ENCODE measurements at regions not wholly inside any gene's neighbourhood (a gene's known extent, or its start where the extent isn't known, plus 50 kb on each side); places are given as distances from the start of the nearest gene placed in this dataset.

- Histone ChIP-seq H2AFZ (ENCODE audit: low read length) (no peak overlapping the region), H3K9ac (ENCODE audit: low read depth, low read length, poor library complexity) (no peak overlapping the region), H3K18ac (ENCODE audit: low read length) (no peak overlapping the region), H3K23ac (ENCODE audit: low read depth, low read length, poor library complexity) (no peak overlapping the region), H3K27ac (replicated peaks; ENCODE audit: low read length) (no peak overlapping the region), H2BK120ac (ENCODE audit: low read depth, low read length) (no peak overlapping the region), H2BK12ac (ENCODE audit: low read length) (no peak overlapping the region), H3K36me3 (replicated peaks in 1 of 2; ENCODE audit: control insufficient read depth in 2 of 2, insufficient read depth in 2 of 2, low read length in 2 of 2) (no peaks in the 10 kb centered on the region), H2AK5ac (ENCODE audit: low read depth, low read length) (no peak overlapping the region), H2BK15ac (ENCODE audit: low read length) (no peak overlapping the region), H3K4me2 (ENCODE audit: insufficient read depth, low read length, poor library complexity, severe bottlenecking) (no peak overlapping the region), H2BK5ac (ENCODE audit: low read length) (no peak overlapping the region), H3K27me3 (ENCODE audit: control insufficient read depth in 3 of 3, insufficient read depth in 3 of 3, low read depth in 1 of 3, low read length in 3 of 3) (no peaks in the 10 kb centered on the region), H3K14ac (ENCODE audit: low read length) (no peak overlapping the region), H3K4me3 (ENCODE audit: low read length in 2 of 2) (no peak overlapping the region), H3K9me3 (replicated peaks in 1 of 2; ENCODE audit: control insufficient read depth in 2 of 2, insufficient read depth in 1 of 2, low read depth in 1 of 2, low read length in 2 of 2) (no peaks in the 10 kb centered on the region), H3K4ac (ENCODE audit: low read length) (no peak overlapping the region), H4K91ac (ENCODE audit: low read depth, low read length, poor library complexity) (no peak overlapping the region), H4K8ac (ENCODE audit: low read depth, low read length) (no peak overlapping the region), H3K4me1 (ENCODE audit: control insufficient read depth in 2 of 2, insufficient read depth in 1 of 2, low read depth in 1 of 2, low read length in 2 of 2) (peaks cover 0 to 2% of the 10 kb centered on the region in 2 donors), H3K79me1 (ENCODE audit: low read depth, low read length) (no peaks in the 10 kb centered on the region)
- WGBS, 2 donors (ENCODE audit: extremely low coverage in 2 of 2, insufficient read length in 2 of 2, insufficient replicate concordance in 1 of 2) = no CpG with 5 or more reads among the region's 3 CpGs
- no peak for DNase-seq (ENCODE audit: low spot score)
Measured at GRCh38 chr18:67108894-67109293, 407.6 kb downstream of the DSEL start.

- no CpG with 5 or more reads among the region's 7 CpGs for WGBS, 2 donors (ENCODE audit: extremely low coverage in 2 of 2, insufficient read length in 2 of 2, insufficient replicate concordance in 1 of 2)
Measured at GRCh38 chr18:67104700-67105284, 411.7 kb downstream of the DSEL start.

GRCh38 chr18:67094123-67094522 is 422.4 kb downstream of the DSEL start:
- no CpG with 5 or more reads among the region's 2 CpGs for WGBS, 2 donors (ENCODE audit: extremely low coverage in 2 of 2, insufficient read length in 2 of 2, insufficient replicate concordance in 1 of 2)
- no peak for DNase-seq (ENCODE audit: low spot score)
- H3K14ac ChIP-seq (ENCODE audit: low read length) = no peak overlapping the region

More at GRCh38 chr18:67104700-67105284, 411.7 kb downstream of the DSEL start:
- no peak overlapping the region for H2BK120ac ChIP-seq (ENCODE audit: low read depth, low read length)
- no peak overlapping the region for H3K14ac ChIP-seq (ENCODE audit: low read length)
- no peak overlapping the region for H3K4me3 ChIP-seq (ENCODE audit: low read length in 2 of 2)
- no peaks in the 10 kb centered on the region for H3K79me1 ChIP-seq (ENCODE audit: low read depth, low read length)
- H2AFZ ChIP-seq (ENCODE audit: low read length) = no peak overlapping the region
- no peak overlapping the region for H3K18ac ChIP-seq (ENCODE audit: low read length)
- no peaks in the 10 kb centered on the region for H3K36me3 ChIP-seq (replicated peaks in 1 of 2; ENCODE audit: control insufficient read depth in 2 of 2, insufficient read depth in 2 of 2, low read length in 2 of 2)
- peak; percentile 49 for DNase-seq (ENCODE audit: low spot score)
- H3K27ac ChIP-seq (replicated peaks; ENCODE audit: low read length) = no peak overlapping the region
- H3K9ac ChIP-seq (ENCODE audit: low read depth, low read length, poor library complexity) = no peak overlapping the region
- H2AK5ac ChIP-seq (ENCODE audit: low read depth, low read length) = no peak overlapping the region
- peaks cover 0 to 2% of the 10 kb centered on the region in 2 donors for H3K4me1 ChIP-seq (ENCODE audit: control insufficient read depth in 2 of 2, insufficient read depth in 1 of 2, low read depth in 1 of 2, low read length in 2 of 2)
- no peak overlapping the region for H2BK15ac ChIP-seq (ENCODE audit: low read length)
- H3K9me3 ChIP-seq (replicated peaks in 1 of 2; ENCODE audit: control insufficient read depth in 2 of 2, insufficient read depth in 1 of 2, low read depth in 1 of 2, low read length in 2 of 2) = no peaks in the 10 kb centered on the region
- H3K4ac ChIP-seq (ENCODE audit: low read length) = no peak overlapping the region
- no peaks in the 10 kb centered on the region for H3K27me3 ChIP-seq (ENCODE audit: control insufficient read depth in 3 of 3, insufficient read depth in 3 of 3, low read depth in 1 of 3, low read length in 3 of 3)
- no peak overlapping the region for H4K91ac ChIP-seq (ENCODE audit: low read depth, low read length, poor library complexity)
- H2BK5ac ChIP-seq (ENCODE audit: low read length) = no peak overlapping the region
- no peak overlapping the region for H3K23ac ChIP-seq (ENCODE audit: low read depth, low read length, poor library complexity)
- no peak overlapping the region for H3K4me2 ChIP-seq (ENCODE audit: insufficient read depth, low read length, poor library complexity, severe bottlenecking)
- no peak overlapping the region for H2BK12ac ChIP-seq (ENCODE audit: low read length)
- no peak overlapping the region for H4K8ac ChIP-seq (ENCODE audit: low read depth, low read length)

GRCh38 chr18:67092141-67092540 is 424.4 kb downstream of the DSEL start:
- Histone ChIP-seq H3K27ac (replicated peaks; ENCODE audit: low read length) (no peak overlapping the region), H3K9ac (ENCODE audit: low read depth, low read length, poor library complexity) (no peak overlapping the region)
- WGBS, 2 donors (ENCODE audit: extremely low coverage in 2 of 2, insufficient read length in 2 of 2, insufficient replicate concordance in 1 of 2) = no CpG with 5 or more reads among the region's 1 CpG

More at GRCh38 chr18:67094123-67094522, 422.4 kb downstream of the DSEL start:
- H3K4me2 ChIP-seq (ENCODE audit: insufficient read depth, low read length, poor library complexity, severe bottlenecking) = no peak overlapping the region
- H3K4me3 ChIP-seq (ENCODE audit: low read length in 2 of 2) = no peak overlapping the region
- H4K91ac ChIP-seq (ENCODE audit: low read depth, low read length, poor library complexity) = no peak overlapping the region
- no peaks in the 10 kb centered on the region for H3K4me1 ChIP-seq (ENCODE audit: control insufficient read depth in 2 of 2, insufficient read depth in 1 of 2, low read depth in 1 of 2, low read length in 2 of 2)
- H2AK5ac ChIP-seq (ENCODE audit: low read depth, low read length) = no peak overlapping the region
- H2AFZ ChIP-seq (ENCODE audit: low read length) = no peak overlapping the region
- H3K4ac ChIP-seq (ENCODE audit: low read length) = no peak overlapping the region
- no peak overlapping the region for H3K9ac ChIP-seq (ENCODE audit: low read depth, low read length, poor library complexity)
- no peak overlapping the region for H3K18ac ChIP-seq (ENCODE audit: low read length)
- H4K8ac ChIP-seq (ENCODE audit: low read depth, low read length) = no peak overlapping the region
- no peak overlapping the region for H3K27ac ChIP-seq (replicated peaks; ENCODE audit: low read length)
- no peaks in the 10 kb centered on the region for H3K36me3 ChIP-seq (replicated peaks in 1 of 2; ENCODE audit: control insufficient read depth in 2 of 2, insufficient read depth in 2 of 2, low read length in 2 of 2)
- H2BK15ac ChIP-seq (ENCODE audit: low read length) = no peak overlapping the region
- no peaks in the 10 kb centered on the region for H3K9me3 ChIP-seq (replicated peaks in 1 of 2; ENCODE audit: control insufficient read depth in 2 of 2, insufficient read depth in 1 of 2, low read depth in 1 of 2, low read length in 2 of 2)
- no peak overlapping the region for H2BK5ac ChIP-seq (ENCODE audit: low read length)
- H3K27me3 ChIP-seq (ENCODE audit: control insufficient read depth in 3 of 3, insufficient read depth in 3 of 3, low read depth in 1 of 3, low read length in 3 of 3) = no peaks in the 10 kb centered on the region
- no peak overlapping the region for H3K23ac ChIP-seq (ENCODE audit: low read depth, low read length, poor library complexity)
- no peak overlapping the region for H2BK12ac ChIP-seq (ENCODE audit: low read length)
- H2BK120ac ChIP-seq (ENCODE audit: low read depth, low read length) = no peak overlapping the region
- no peaks in the 10 kb centered on the region for H3K79me1 ChIP-seq (ENCODE audit: low read depth, low read length)

More at GRCh38 chr18:67092141-67092540, 424.4 kb downstream of the DSEL start:
- Histone ChIP-seq H3K27me3 (ENCODE audit: control insufficient read depth in 3 of 3, insufficient read depth in 3 of 3, low read depth in 1 of 3, low read length in 3 of 3) (no peaks in the 10 kb centered on the region), H2BK120ac (ENCODE audit: low read depth, low read length) (no peak overlapping the region), H3K4me2 (ENCODE audit: insufficient read depth, low read length, poor library complexity, severe bottlenecking) (no peak overlapping the region), H4K91ac (ENCODE audit: low read depth, low read length, poor library complexity) (no peak overlapping the region), H3K36me3 (replicated peaks in 1 of 2; ENCODE audit: control insufficient read depth in 2 of 2, insufficient read depth in 2 of 2, low read length in 2 of 2) (no peaks in the 10 kb centered on the region), H2BK5ac (ENCODE audit: low read length) (no peak overlapping the region), H3K4me1 (ENCODE audit: control insufficient read depth in 2 of 2, insufficient read depth in 1 of 2, low read depth in 1 of 2, low read length in 2 of 2) (no peaks in the 10 kb centered on the region), H3K18ac (ENCODE audit: low read length) (no peak overlapping the region), H2AFZ (ENCODE audit: low read length) (no peak overlapping the region), H3K14ac (ENCODE audit: low read length) (no peak overlapping the region), H2BK12ac (ENCODE audit: low read length) (no peak overlapping the region), H2AK5ac (ENCODE audit: low read depth, low read length) (no peak overlapping the region), H3K9me3 (replicated peaks in 1 of 2; ENCODE audit: control insufficient read depth in 2 of 2, insufficient read depth in 1 of 2, low read depth in 1 of 2, low read length in 2 of 2) (no peaks in the 10 kb centered on the region), H2BK15ac (ENCODE audit: low read length) (no peak overlapping the region), H3K4me3 (ENCODE audit: low read length in 2 of 2) (no peak overlapping the region), H3K79me1 (ENCODE audit: low read depth, low read length) (no peaks in the 10 kb centered on the region), H3K23ac (ENCODE audit: low read depth, low read length, poor library complexity) (no peak overlapping the region), H4K8ac (ENCODE audit: low read depth, low read length) (no peak overlapping the region), H3K4ac (ENCODE audit: low read length) (no peak overlapping the region)
- DNase-seq (ENCODE audit: low spot score) = no peak
